Skeletal muscle satellite cell (primary cell): ENCODE measurements at regions not wholly inside any gene's neighbourhood (a gene's known extent, or its start where the extent isn't known, plus 50 kb on each side); places are given as distances from the start of the nearest gene placed in this dataset.

Source experiments
- H3K27me3 ChIP-seq: 2 replicates; pipeline ENCODE4 v1.7.0; 2013; ENCODE audit warnings: low read length; ENCODE audit not compliant: control insufficient read depth, insufficient read depth
- H3K36me3 ChIP-seq: 2 replicates; pipeline ENCODE4 v1.7.0; 2013; ENCODE audit warnings: mild to moderate bottlenecking, control low read depth, low read length; ENCODE audit not compliant: insufficient read depth
- H3K4me1 ChIP-seq: 2 replicates; pipeline ENCODE4 v1.7.0; 2013; ENCODE audit warnings: low read length; ENCODE audit not compliant: control insufficient read depth, insufficient read depth
- H3K4me2 ChIP-seq: 2 replicates; pipeline ENCODE4 v1.7.0; 2013; ENCODE audit warnings: mild to moderate bottlenecking, low read length
- H3K4me3 ChIP-seq: 2 replicates; pipeline ENCODE4 v1.7.0; 2013; ENCODE audit warnings: low read length
- H3K9ac ChIP-seq: 2 replicates; pipeline ENCODE4 v1.7.0; 2013; ENCODE audit warnings: mild to moderate bottlenecking, low read depth, low read length, moderate library complexity
- H3K9me3 ChIP-seq: replicated peaks from 2 replicates; pipeline ENCODE4 v1.7.0; 2013; ENCODE audit warnings: mild to moderate bottlenecking, control low read depth, low read length

DNA sequence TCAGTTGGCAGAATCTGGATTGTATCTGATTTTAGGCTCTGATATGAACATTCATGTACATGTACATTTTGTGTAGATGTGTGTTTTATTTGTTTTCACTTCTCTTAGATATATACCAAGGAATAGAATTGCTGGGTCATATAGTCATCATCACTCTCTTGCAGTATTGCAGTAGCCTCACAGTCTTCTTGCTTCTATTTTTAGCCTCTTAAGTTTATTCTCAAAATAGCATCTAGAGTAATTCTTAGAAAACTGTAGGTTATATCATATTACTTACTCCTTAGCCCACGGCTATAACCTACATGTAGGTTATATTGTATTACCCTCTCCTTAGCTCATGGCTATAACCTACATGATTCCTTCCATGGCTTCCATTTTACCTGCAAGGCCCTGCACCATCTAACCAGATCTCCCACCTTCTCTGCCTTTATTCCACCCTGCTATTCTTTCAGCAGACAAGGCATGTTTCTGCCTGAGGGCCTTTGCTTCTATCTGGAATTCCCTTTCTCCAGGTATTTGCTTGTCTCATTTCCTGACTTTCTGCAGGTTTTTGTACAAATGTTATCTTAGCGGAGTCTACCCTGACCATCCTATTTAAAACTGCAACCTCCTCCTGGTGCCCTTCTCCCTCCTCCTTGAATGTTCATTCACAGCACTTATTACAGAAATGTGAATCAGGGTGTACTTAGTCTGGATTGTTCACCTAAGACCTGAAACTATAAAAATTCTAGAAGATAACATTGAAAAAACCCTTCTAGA, 109.0 kb upstream of the ETV3 start:
- no peaks in the 10 kb centered on the region for H3K27me3 ChIP-seq
- no peaks in the 10 kb centered on the region for H3K9me3 ChIP-seq
- H3K36me3 ChIP-seq, result no peaks in the 10 kb centered on the region
- H3K4me3 ChIP-seq, result no peak overlapping the region
- H3K4me1 ChIP-seq, result no peaks in the 10 kb centered on the region
- no peak overlapping the region for H3K4me2 ChIP-seq
- no peak overlapping the region for H3K9ac ChIP-seq

DNA sequence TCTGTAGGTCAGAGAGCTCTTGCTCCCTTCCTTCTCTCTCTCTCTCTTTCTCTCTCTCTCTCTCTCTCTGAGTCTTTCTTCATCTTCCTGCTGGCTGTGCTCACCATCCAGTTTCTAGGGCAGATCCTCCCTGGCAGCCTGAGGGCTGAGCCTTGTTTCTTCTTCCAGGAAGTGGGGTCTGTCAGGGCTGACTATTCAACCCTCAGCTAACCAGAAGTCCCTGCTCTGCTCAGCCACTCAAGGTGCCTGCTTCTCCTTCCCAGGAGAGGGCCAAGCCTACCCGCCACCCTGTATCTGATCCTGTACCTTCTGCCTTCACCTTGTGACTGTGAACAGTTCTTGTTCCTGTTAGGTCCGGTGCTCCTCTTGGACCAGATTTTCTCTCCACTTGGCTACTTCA, 107.6 kb upstream of the ETV3 start:
- Histone ChIP-seq H3K27me3 (no peaks in the 10 kb centered on the region), H3K4me2 (no peak overlapping the region), H3K4me3 (no peak overlapping the region), H3K9me3 (no peaks in the 10 kb centered on the region), H3K4me1 (no peaks in the 10 kb centered on the region), H3K9ac (no peak overlapping the region), H3K36me3 (no peaks in the 10 kb centered on the region)

DNA sequence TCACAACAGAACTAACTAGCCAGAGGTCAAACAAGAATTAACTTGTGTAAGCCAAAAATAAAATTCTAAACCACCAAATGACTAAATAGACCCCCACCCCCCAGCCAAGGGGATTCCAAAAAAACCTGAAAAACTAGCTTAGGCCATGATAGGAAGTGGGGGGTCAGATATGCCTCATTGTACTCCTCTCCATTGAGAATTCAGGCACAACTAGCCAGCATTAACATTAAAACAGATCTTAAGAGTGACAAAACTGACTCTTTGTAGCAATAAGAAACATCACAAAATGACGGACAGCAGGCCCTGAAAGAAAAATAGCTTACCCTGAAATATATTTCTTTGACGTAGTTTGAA, 103.0 kb upstream of the ETV3 start:
- no peak overlapping the region for H3K9ac ChIP-seq
- H3K4me1 ChIP-seq, result no peaks in the 10 kb centered on the region
- peaks cover 4% of the 10 kb centered on the region for H3K27me3 ChIP-seq
- H3K4me2 ChIP-seq, result no peak overlapping the region
- no peaks in the 10 kb centered on the region for H3K9me3 ChIP-seq
- no peaks in the 10 kb centered on the region for H3K36me3 ChIP-seq
- H3K4me3 ChIP-seq, result no peak overlapping the region

DNA sequence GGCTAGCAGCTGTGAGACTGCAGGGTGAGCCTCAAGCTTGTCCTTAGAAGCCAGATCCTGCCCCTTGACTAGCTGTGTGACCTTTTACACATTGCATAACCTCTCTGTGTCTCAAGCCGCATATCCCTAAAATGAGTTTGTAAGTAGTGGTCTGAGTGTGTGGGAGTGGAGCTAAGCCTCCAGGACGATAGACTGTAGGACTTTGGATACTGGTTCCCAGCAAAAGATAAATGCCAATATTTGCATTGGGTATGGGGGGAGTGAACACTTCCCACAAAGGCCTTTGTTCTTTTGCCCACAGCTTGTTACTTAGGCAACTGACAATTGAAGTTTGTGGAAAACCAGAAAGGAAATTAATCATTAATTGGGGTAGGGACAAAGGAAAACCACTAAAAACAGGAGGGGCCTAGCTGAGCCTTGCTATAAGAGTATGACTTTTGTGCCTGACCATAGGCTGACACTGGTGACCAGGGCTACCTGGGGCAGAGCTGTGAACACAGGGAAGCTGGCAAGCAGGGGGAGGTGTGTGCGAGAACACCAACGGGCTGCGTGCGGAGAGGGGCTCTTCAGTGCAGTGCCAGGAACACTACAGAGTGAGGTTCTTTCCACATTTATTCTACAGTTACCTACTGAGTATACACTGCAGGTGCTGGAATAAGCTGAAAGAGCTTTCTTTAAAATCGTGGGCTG, 102.4 kb upstream of the ETV3 start:
- H3K36me3 ChIP-seq, result no peaks in the 10 kb centered on the region
- no peaks in the 10 kb centered on the region for H3K9me3 ChIP-seq
- no peak overlapping the region for H3K9ac ChIP-seq
- no peak overlapping the region for H3K4me3 ChIP-seq
- no peak overlapping the region for H3K4me2 ChIP-seq
- peaks cover 4% of the 10 kb centered on the region for H3K27me3 ChIP-seq
- H3K4me1 ChIP-seq, result no peaks in the 10 kb centered on the region

DNA sequence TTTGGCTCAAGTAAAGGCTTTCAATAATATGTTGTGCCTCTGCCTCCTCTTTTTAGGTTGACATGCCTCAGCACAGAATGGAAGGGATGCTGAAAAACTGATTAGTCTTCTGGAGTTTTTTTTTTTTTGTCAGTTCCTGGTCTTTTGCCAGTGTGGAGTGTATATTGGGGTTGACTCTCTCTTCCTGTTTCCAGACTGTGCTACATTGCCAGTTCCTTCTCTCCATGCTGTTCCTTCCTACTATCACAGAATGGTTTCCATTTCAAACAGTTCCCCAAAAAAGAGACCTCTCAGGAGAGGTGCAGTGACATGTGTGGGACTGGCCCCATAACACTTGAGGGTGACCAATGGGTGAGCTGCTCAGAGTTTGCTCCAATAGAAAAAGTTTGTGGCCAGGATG, 101.7 kb upstream of the ETV3 start:
- Histone ChIP-seq H3K36me3 (no peaks in the 10 kb centered on the region), H3K4me1 (no peaks in the 10 kb centered on the region), H3K9ac (no peak overlapping the region), H3K27me3 (peaks cover 4% of the 10 kb centered on the region), H3K9me3 (no peaks in the 10 kb centered on the region), H3K4me3 (no peak overlapping the region), H3K4me2 (no peak overlapping the region)

DNA sequence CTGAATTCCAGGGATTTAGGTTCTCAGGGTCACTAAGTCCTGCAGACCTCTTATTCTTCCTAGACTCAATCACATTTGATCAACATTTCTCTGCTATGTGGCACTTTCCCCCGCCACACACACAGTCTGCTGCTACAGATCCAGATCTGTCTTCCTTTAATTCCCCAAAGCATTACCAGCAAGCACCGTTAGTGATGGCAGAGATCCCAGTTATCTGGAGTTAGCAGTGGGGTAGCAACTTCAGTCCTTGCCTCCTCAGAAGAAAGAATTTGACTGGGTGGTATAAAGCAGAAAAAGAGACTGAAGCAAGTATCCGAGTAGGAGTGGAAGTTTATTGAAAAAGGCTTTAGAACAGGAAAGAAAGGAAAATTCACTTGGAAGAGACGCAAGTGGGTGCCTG, 100.4 kb upstream of the ETV3 start:
- no peak overlapping the region for H3K9ac ChIP-seq
- H3K27me3 ChIP-seq, result peaks cover 4% of the 10 kb centered on the region
- H3K36me3 ChIP-seq, result no peaks in the 10 kb centered on the region
- H3K4me3 ChIP-seq, result no peak overlapping the region
- H3K4me2 ChIP-seq, result no peak overlapping the region
- H3K9me3 ChIP-seq, result no peaks in the 10 kb centered on the region
- H3K4me1 ChIP-seq, result no peaks in the 10 kb centered on the region

DNA sequence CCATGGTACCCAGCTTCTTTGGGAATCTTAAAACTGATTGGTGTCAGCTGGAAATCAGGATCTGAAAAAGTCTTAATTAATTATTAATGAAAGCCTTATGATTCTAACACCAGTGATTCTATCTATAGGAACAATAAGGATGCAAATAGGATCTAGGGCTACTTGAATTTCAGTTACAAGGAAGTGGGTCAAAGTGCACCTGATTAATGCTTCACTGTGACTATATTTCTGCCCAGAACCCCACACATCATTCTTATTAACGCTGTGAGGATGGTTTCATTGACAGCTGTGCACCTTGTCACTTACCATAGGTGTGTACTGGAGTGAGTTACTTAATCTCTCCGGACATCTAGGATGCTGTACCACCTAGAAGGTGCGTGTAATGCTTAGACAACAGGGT, 99.8 kb upstream of the ETV3 start:
- Histone ChIP-seq H3K9ac (no peak overlapping the region), H3K4me1 (no peaks in the 10 kb centered on the region), H3K4me3 (no peak overlapping the region), H3K27me3 (peaks cover 4% of the 10 kb centered on the region), H3K4me2 (no peak overlapping the region), H3K9me3 (no peaks in the 10 kb centered on the region), H3K36me3 (no peaks in the 10 kb centered on the region)

DNA sequence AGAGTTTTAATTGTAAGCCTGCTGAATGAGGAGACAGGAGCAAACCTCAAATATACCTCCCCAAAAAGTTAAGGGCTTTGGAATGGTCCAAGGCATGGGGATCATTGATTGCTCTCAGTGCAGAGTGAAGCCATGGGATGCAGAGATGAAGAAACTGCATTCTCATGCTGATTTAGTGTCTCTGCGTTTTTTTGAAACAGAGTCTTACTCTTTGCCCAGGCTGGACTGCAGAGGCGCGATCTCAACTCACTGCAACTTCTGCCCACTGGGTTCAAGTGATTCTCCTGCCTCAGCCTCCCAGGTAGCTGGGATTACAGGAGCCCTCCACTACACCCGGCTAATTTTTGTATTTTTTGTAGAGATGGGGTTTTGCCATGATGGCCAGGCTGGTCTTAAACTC, 99.3 kb upstream of the ETV3 start:
- H3K4me3 ChIP-seq, result no peak overlapping the region
- H3K9me3 ChIP-seq, result no peaks in the 10 kb centered on the region
- no peak overlapping the region for H3K9ac ChIP-seq
- no peak overlapping the region for H3K4me2 ChIP-seq
- no peaks in the 10 kb centered on the region for H3K4me1 ChIP-seq
- H3K27me3 ChIP-seq, result peaks cover 4% of the 10 kb centered on the region
- H3K36me3 ChIP-seq, result no peaks in the 10 kb centered on the region

DNA sequence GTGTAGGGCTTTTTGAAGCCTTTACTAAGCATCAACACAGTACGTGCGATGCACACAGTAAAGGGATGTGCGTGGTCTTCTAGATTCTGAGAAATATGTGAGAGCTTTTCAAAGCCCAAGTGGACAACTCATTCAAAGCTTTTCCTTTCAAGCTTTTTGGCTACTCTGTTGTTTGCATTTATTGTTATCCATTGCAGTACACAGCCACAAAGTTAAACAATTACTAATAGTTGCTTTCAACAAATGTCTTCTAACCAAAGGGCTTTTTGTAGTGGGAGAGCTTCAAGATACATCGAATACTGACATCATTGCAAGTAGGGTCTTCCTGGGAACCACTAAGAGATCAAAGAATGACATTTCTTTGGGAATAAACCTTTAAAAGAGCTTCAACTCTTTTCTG, 97.9 kb upstream of the ETV3 start:
- peaks cover 4% of the 10 kb centered on the region for H3K27me3 ChIP-seq
- no peak overlapping the region for H3K9ac ChIP-seq
- no peaks in the 10 kb centered on the region for H3K36me3 ChIP-seq
- no peak overlapping the region for H3K4me3 ChIP-seq
- H3K9me3 ChIP-seq, result no peaks in the 10 kb centered on the region
- H3K4me2 ChIP-seq, result no peak overlapping the region
- no peaks in the 10 kb centered on the region for H3K4me1 ChIP-seq

DNA sequence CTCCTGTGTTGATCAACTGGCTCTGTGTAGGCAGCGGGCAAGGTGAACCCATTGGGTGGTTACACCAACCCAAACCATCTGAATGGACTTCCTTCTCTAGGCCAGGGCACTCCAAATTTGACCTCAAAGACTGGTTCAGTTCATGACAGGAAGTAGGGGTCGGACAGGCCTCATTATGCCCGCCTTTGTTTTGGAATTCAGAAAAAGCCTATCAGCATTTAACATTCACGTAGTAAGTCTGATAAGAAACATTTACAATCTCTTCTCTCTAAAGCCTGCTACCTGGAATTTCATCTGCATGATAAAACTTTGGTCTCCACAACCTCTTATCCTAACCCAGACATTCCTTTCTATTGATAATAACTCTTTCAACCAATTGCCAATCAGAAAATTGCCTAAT, 97.1 kb upstream of the ETV3 start:
- Histone ChIP-seq H3K4me3 (no peak overlapping the region), H3K9ac (no peak overlapping the region), H3K36me3 (no peaks in the 10 kb centered on the region), H3K4me1 (no peaks in the 10 kb centered on the region), H3K27me3 (peaks cover 8% of the 10 kb centered on the region), H3K4me2 (no peak overlapping the region), H3K9me3 (no peaks in the 10 kb centered on the region)

DNA sequence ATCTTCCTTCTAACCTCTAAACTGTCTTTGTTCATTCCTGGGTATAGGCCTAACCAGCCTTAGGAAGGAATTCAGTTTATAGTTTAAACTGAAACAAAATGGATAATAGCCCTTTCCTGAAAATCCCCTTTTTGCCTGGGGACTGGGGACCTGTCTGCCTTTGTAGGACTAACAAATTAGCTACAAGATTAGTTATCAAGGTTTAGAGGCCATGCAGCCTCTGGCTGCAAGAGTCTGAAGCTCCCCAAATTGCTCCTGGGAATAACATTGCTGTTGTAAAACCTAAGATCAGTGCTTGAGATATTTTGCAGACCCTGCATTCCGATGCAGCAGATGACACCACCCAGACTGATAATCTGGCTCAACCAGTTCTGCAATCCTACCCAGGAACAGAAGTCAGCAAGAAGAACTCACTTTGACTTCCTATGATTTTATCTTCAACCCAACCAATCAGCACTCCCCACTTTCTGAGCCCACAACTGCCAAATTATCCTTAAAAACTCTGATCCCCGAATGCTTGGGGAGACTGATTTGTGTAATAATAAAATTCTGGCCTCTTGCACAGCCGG, 96.6 kb upstream of the ETV3 start:
- no peak overlapping the region for H3K9ac ChIP-seq
- H3K27me3 ChIP-seq, result peaks cover 8% of the 10 kb centered on the region
- no peaks in the 10 kb centered on the region for H3K9me3 ChIP-seq
- H3K4me3 ChIP-seq, result no peak overlapping the region
- H3K4me2 ChIP-seq, result no peak overlapping the region
- no peaks in the 10 kb centered on the region for H3K36me3 ChIP-seq
- H3K4me1 ChIP-seq, result no peaks in the 10 kb centered on the region

DNA sequence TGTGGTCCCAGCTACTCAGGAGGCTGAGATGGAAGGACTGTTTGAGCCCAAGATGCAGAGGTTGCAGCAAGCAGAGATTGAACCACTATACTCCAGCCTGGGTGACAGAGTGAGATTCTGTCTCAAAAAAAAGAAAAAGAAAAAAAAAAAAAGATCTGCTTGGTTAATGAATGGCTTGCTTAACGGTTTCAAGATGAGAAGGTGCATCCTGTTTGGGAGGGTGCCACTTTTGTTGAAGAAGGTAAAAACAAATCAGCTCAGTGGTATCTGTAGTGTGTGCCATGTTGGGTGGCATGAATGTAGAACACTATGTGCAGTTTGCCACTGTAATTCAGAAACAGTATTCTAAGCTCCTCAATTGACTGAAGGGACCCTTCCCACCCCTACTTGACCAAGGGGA, 94.9 kb upstream of the ETV3 start:
- no peaks in the 10 kb centered on the region for H3K4me1 ChIP-seq
- no peak overlapping the region for H3K4me2 ChIP-seq
- no peak overlapping the region for H3K4me3 ChIP-seq
- no peaks in the 10 kb centered on the region for H3K9me3 ChIP-seq
- no peaks in the 10 kb centered on the region for H3K36me3 ChIP-seq
- H3K9ac ChIP-seq, result no peak overlapping the region
- peaks cover 4% of the 10 kb centered on the region for H3K27me3 ChIP-seq
